Keratinocyte (primary cell): ENCODE measurements at regions not wholly inside any gene's neighbourhood (a gene's known extent, or its start where the extent isn't known, plus 50 kb on each side); places are given as distances from the start of the nearest gene placed in this dataset.

Source experiments
- DNase-seq: peaks from one replicate; pipeline ENCODE4 v3.0.0-alpha.2; 2011; ENCODE audit warnings: low read depth, missing footprints, low spot score
- FAIRE-seq: peaks from 2 replicates; lab custom pipeline; 2011; peaks lifted over from hg19 to GRCh38; lab: Jason Lieb, UNC
- H2AFZ ChIP-seq: 2 replicates; pipeline ENCODE4 v1.6.0; 2012; ENCODE audit warnings: low read length, control low read depth, inconsistent platforms; ENCODE audit not compliant: control insufficient read depth
- H3K27ac ChIP-seq: 2 replicates; pipeline ENCODE4 v1.5.1; 2011; ENCODE audit warnings: low read length; ENCODE audit not compliant: control insufficient read depth, insufficient read depth
- H3K27me3 ChIP-seq: 3 replicates; pipeline ENCODE4 v1.6.0; 2011; ENCODE audit warnings: low read length; ENCODE audit not compliant: control insufficient read depth, insufficient read depth; ENCODE audit errors: extremely low read depth
- H3K36me3 ChIP-seq, 2 experiments: 2 replicates in 1 of 2; 3 replicates in 1 of 2; pipeline ENCODE4 v1.5.1; 2011; ENCODE audit warnings: low read length in 2 of 2, mild to moderate bottlenecking in 1 of 2; ENCODE audit not compliant: control insufficient read depth in 2 of 2, insufficient read depth in 2 of 2; ENCODE audit errors: extremely low read depth in 1 of 2
- H3K4me1 ChIP-seq: 3 replicates; pipeline ENCODE4 v1.5.1; 2011; ENCODE audit warnings: low read length; ENCODE audit not compliant: control insufficient read depth, insufficient read depth; ENCODE audit errors: extremely low read depth
- H3K4me2 ChIP-seq: 3 replicates; pipeline ENCODE4 v1.6.0; 2011; ENCODE audit warnings: low read depth, low read length; ENCODE audit not compliant: control insufficient read depth, insufficient read depth; ENCODE audit errors: extremely low read depth
- H3K4me3 ChIP-seq, 3 experiments: fragments of 200-600 bp in 1 of 3; sonication (generic) in 1 of 3; 2 replicates in 2 of 3; 3 replicates in 1 of 3; pipeline ENCODE4 v1.5.1; 2011 to 2016; ENCODE audit warnings: low read length in 3 of 3, mild to moderate bottlenecking in 3 of 3, control low read depth in 2 of 3, inconsistent platforms in 1 of 3, low read depth in 1 of 3, mixed read lengths in 1 of 3, mixed run types in 1 of 3, moderate library complexity in 1 of 3; ENCODE audit not compliant: control insufficient read depth in 2 of 3, insufficient read depth in 2 of 3; ENCODE audit errors: extremely low read depth in 1 of 3
- H3K79me2 ChIP-seq: 2 replicates; pipeline ENCODE4 v1.6.0; 2012; ENCODE audit warnings: low read length; ENCODE audit not compliant: control insufficient read depth, insufficient read depth
- H3K9ac ChIP-seq: 3 replicates; pipeline ENCODE4 v1.6.0; 2011; ENCODE audit warnings: low read length; ENCODE audit not compliant: control insufficient read depth, insufficient read depth; ENCODE audit errors: extremely low read depth
- H3K9me1 ChIP-seq: 3 replicates; pipeline ENCODE4 v1.6.0; 2011; ENCODE audit warnings: low read length; ENCODE audit not compliant: control insufficient read depth, insufficient read depth; ENCODE audit errors: extremely low read depth
- H3K9me3 ChIP-seq: 2 replicates; pipeline ENCODE4 v1.5.1; 2012; ENCODE audit warnings: low read depth, low read length; ENCODE audit not compliant: control insufficient read depth
- H4K20me1 ChIP-seq: 3 replicates; pipeline ENCODE4 v1.6.0; 2011; ENCODE audit warnings: low read length; ENCODE audit not compliant: control insufficient read depth, insufficient read depth; ENCODE audit errors: extremely low read depth
- EZH2 ChIP-seq: IDR thresholded peaks from one replicate; pipeline ENCODE4 v1.6.1; 2012; ENCODE audit warnings: inconsistent platforms, mild to moderate bottlenecking, low read length, moderate library complexity
- dilution Hi-C: fragments of 300-500 bp; cut with MboI; formaldehyde crosslinking; loops from one replicate; pipeline ENCODE4 v1.7.0; 2020; ENCODE audit warnings: low sequenced_read_pairs; ENCODE audit not compliant: extremely low pct_ligation_motif_present
- TF ChIP-seq, protein P1 (sequence below), 3 experiments: IDR thresholded peaks in 1 of 3; conservative IDR thresholded peaks in 1 of 3; optimal IDR thresholded peaks in 1 of 3; 2 replicates in 2 of 3; 3 replicates in 1 of 3; pipeline versions ENCODE3 to v1.5.1; 2011; ENCODE audit warnings: low read length in 3 of 3, mild to moderate bottlenecking in 3 of 3, moderate library complexity in 2 of 3, control low read depth in 1 of 3, inconsistent platforms in 1 of 3; ENCODE audit not compliant: insufficient read depth in 2 of 3; ENCODE audit errors: extremely low read depth in 1 of 3

DNA sequence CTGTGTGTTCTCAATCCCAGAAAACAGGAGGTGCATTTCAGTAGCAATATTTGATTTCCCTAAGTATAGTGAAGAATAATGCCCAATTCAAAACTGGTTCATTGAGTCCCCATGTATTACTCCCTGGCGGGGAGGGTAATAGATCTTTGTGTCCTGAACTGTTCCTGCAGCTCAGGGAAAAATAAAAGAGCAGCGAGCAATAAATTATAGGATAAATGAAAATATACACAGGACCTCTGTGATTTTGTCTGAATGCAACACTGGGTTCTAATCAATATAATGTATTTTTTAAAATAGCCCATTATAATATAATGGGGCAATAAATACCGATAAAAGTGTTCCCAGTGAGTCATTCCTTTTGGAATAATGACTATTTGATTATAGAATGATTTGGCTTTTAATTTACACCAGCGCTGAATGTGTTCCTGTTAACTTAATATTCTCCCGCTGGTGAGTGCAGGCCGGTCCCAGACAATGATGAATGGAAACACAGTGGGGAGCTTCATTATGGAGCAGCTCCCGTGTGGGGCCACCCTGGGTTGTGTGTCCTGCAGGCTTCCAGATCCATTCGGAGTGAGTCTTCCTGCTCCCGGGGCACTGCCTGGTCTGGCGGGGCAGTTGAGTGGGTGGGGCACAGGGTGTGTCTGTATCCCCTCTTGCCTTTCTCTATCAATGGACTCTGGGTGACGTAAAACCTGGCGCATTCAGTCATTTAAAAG is 263.1 kb downstream of the ACTR3B start:
- H3K4me3 ChIP-seq = no peak overlapping the region
- no peaks in the 10 kb centered on the region for H3K4me1 ChIP-seq
- H3K27me3 ChIP-seq = no peaks in the 10 kb centered on the region
- no peak overlapping the region for H3K4me2 ChIP-seq
- no peaks in the 10 kb centered on the region for H3K9me1 ChIP-seq
- no peak overlapping the region for H2AFZ ChIP-seq
- H3K79me2 ChIP-seq = no peaks in the 10 kb centered on the region
- DNase-seq (no peak), FAIRE-seq (no peak)
- TF ChIP-seq, protein P1, sequence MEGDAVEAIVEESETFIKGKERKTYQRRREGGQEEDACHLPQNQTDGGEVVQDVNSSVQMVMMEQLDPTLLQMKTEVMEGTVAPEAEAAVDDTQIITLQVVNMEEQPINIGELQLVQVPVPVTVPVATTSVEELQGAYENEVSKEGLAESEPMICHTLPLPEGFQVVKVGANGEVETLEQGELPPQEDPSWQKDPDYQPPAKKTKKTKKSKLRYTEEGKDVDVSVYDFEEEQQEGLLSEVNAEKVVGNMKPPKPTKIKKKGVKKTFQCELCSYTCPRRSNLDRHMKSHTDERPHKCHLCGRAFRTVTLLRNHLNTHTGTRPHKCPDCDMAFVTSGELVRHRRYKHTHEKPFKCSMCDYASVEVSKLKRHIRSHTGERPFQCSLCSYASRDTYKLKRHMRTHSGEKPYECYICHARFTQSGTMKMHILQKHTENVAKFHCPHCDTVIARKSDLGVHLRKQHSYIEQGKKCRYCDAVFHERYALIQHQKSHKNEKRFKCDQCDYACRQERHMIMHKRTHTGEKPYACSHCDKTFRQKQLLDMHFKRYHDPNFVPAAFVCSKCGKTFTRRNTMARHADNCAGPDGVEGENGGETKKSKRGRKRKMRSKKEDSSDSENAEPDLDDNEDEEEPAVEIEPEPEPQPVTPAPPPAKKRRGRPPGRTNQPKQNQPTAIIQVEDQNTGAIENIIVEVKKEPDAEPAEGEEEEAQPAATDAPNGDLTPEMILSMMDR (optimal IDR thresholded peaks at IDR 0.05 in 1 of 3, IDR thresholded peaks at IDR 0.05 in 1 of 3, conservative IDR thresholded peaks at IDR 0.05 in 1 of 3; ENCODE audit: extremely low read depth in 1 of 3, insufficient read depth in 2 of 3, low read length in 3 of 3) = no peak
- TF ChIP-seq EZH2 = no peak
- peaks cover 2% of the 10 kb centered on the region for H3K9me3 ChIP-seq
- no peaks in the 10 kb centered on the region for H3K36me3 ChIP-seq
- dilution Hi-C loops = no loop called here
- H4K20me1 ChIP-seq = no peaks in the 10 kb centered on the region
- H3K27ac ChIP-seq = no peak overlapping the region
- no peak overlapping the region for H3K9ac ChIP-seq

DNA sequence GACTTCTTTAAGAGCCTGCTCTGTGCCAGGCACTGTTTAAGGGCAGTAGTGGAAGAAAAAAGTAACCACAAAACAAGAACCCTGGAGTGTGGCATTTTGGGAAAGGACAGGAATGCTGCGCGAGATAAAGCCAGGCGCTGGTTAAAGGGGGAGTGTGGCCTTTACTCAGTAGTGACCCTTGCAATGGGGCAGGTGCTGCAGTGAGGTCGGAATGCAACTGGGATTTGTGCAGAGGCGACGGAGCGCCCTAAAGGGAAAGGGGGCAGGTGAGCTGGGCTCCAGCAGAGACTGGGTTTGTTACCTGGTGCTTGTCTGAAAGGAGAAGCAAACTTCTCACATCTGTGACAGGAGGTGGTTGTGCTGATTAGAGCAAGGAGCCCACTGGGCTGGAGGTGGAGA is 263.6 kb downstream of the ACTR3B start:
- H3K36me3 ChIP-seq = no peaks in the 10 kb centered on the region
- dilution Hi-C loops = no loop called here
- no peak for FAIRE-seq

More for the DNA sequence above, 263.6 kb downstream of the ACTR3B start:
- Histone ChIP-seq H2AFZ (no peak overlapping the region), H3K9me1 (no peaks in the 10 kb centered on the region), H3K79me2 (no peaks in the 10 kb centered on the region), H3K9me3 (peaks cover 2% of the 10 kb centered on the region), H3K4me1 (no peaks in the 10 kb centered on the region), H3K4me2 (no peak overlapping the region), H3K27me3 (no peaks in the 10 kb centered on the region), H3K9ac (no peak overlapping the region), H3K27ac (no peak overlapping the region), H3K4me3 (no peak overlapping the region), H4K20me1 (no peaks in the 10 kb centered on the region)
- TF ChIP-seq, protein P1 (optimal IDR thresholded peaks at IDR 0.05 in 1 of 3, IDR thresholded peaks at IDR 0.05 in 1 of 3, conservative IDR thresholded peaks at IDR 0.05 in 1 of 3; ENCODE audit: extremely low read depth in 1 of 3, insufficient read depth in 2 of 3, low read length in 3 of 3) = no peak
- no peak for TF ChIP-seq EZH2
- no peak for DNase-seq
